Lower leg skin (tissue), 4 donors: ENCODE measurements at regions not wholly inside any gene's neighbourhood (a gene's known extent, or its start where the extent isn't known, plus 50 kb on each side); places are given as distances from the start of the nearest gene placed in this dataset.

Source experiments
- DNase-seq, 2 donors: peaks; one replicate each; pipeline ENCODE4 v3.0.0-alpha.2; 2019; ENCODE audit warnings: low spot score in 2 of 2
- H3K4me3 ChIP-seq: fragments of 200-600 bp; sonication (generic); 2 replicates; pipeline ENCODE4 v1.5.1; 2017; ENCODE audit warnings: mild to moderate bottlenecking, low read depth; ENCODE audit not compliant: poor library complexity, severe bottlenecking
- POLR2A ChIP-seq, 2 donors: fragments of 450-650 bp; IDR thresholded peaks; one replicate each; pipeline ENCODE4 v1.6.1; 2016 to 2017; ENCODE audit warnings: antibody characterized with exemption in 2 of 2, mild to moderate bottlenecking in 1 of 2, moderate library complexity in 1 of 2
- WGBS, 2 donors: methylation state at CpG; one replicate each; pipeline ENCODE4 v1.1.5; 2018; 5-methylcytosine and 5-hydroxymethylcytosine counted together
- intact Hi-C: fragments of 100-400 bp; cut with DNase I; formaldehyde crosslinking; loops from one replicate; pipeline ENCODE4 v1.15.0; 2023; ENCODE audit warnings: low total_unique reads
- TF ChIP-seq, protein P1 (sequence below), 3 donors: fragments of 450-650 bp; IDR thresholded peaks; one replicate each; pipeline ENCODE4 v1.5.1; 2016; ENCODE audit warnings: antibody characterized with exemption in 3 of 3, mild to moderate bottlenecking in 3 of 3, moderate library complexity in 2 of 3

DNA sequence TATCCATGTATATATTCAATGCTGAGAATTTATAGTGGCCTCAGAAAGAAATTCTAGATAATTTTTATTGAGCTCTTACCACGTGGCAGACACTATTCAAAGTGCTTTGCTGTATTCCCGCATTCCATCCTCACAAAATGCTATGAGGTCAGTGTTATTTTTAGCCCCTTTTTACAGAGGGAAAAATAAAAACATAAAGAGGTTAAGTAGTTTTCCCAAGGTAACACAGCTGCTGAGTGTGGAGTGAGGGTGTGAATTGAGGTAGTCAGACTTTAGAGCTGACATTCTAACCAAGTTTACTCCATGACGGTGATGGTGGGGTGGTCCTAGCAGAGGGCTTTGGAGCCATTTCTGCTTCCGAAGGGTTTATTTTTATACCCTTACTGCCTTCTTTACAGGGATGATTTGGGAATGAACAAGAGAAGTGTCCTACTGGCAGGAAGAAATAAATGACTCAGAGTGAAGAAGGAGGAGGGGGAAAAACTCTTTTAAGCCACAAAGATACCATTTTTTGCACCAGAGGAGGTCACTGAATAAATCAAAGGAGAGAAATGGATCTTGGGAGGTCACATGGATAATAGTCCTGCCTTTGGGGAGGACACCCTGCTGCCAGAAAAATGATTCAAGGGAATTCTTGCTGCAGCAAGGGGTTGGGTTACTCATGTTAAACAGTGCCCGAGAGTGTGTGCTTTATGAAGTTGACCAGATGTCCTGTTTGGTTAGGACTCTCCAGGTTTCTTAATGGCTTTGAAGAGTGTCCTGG lies 76.1 kb downstream of the HMHB1 start:
- WGBS, 2 donors = 40 to 57% methylated on average over 5 of the region's 5 CpGs
- no peak overlapping the region for H3K4me3 ChIP-seq
- TF ChIP-seq, protein P1, sequence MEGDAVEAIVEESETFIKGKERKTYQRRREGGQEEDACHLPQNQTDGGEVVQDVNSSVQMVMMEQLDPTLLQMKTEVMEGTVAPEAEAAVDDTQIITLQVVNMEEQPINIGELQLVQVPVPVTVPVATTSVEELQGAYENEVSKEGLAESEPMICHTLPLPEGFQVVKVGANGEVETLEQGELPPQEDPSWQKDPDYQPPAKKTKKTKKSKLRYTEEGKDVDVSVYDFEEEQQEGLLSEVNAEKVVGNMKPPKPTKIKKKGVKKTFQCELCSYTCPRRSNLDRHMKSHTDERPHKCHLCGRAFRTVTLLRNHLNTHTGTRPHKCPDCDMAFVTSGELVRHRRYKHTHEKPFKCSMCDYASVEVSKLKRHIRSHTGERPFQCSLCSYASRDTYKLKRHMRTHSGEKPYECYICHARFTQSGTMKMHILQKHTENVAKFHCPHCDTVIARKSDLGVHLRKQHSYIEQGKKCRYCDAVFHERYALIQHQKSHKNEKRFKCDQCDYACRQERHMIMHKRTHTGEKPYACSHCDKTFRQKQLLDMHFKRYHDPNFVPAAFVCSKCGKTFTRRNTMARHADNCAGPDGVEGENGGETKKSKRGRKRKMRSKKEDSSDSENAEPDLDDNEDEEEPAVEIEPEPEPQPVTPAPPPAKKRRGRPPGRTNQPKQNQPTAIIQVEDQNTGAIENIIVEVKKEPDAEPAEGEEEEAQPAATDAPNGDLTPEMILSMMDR (IDR thresholded peaks at IDR 0.05) = no peak
- TF ChIP-seq POLR2A (IDR thresholded peaks at IDR 0.05) = no peak
- DNase-seq = no peak
- intact Hi-C loops = no loop called here

DNA sequence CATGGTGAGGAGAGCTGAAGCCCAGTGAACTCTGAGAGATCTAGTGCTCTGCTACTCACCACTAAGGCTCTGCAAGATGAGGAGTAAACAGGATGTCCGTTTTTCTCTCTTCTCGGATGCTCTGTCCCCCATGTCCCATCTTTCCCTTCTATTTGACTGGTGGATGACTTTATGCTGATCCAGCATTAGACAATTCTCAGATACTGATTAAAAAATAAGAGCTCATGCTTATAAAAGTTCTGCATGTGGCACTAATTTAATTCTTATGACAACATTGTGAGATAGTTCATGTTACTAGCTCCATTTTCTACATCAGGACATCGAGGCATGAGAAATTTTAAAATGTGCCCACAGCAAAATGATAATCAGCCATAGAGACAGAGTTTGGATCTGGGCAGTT lies 77.0 kb downstream of the HMHB1 start:
- no peak overlapping the region for H3K4me3 ChIP-seq
- intact Hi-C loops = no loop called here
- WGBS, 2 donors = 76 to 80% methylated on average over 3 of the region's 3 CpGs
- TF ChIP-seq, protein P1 (IDR thresholded peaks at IDR 0.05) = no peak
- TF ChIP-seq POLR2A (IDR thresholded peaks at IDR 0.05) = no peak
- no peak for DNase-seq

DNA sequence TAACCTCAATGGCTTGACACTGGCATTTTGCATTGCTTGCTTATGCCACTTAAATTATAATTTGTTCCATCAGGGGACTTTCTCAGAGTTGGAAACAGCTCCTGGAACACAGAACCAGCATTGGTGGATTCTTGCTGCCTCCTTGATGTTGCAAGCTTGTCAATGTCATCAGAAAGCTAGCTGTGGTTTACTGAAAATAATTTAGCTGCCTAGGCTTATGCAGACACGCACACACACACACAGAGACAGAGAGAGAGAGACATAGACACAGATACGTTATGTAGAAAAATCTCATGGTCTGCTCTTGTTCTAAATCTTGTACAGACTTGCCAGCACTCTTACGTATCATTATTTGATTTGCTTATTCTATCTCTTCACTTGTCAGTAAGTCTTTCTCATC lies 78.0 kb downstream of the HMHB1 start:
- no peak overlapping the region for H3K4me3 ChIP-seq
- 37 to 51% methylated on average over 3 of the region's 3 CpGs for WGBS, 2 donors
- DNase-seq = no peak
- TF ChIP-seq POLR2A (IDR thresholded peaks at IDR 0.05) = no peak
- TF ChIP-seq, protein P1 (IDR thresholded peaks at IDR 0.05) = no peak
- intact Hi-C loops = no loop called here

DNA sequence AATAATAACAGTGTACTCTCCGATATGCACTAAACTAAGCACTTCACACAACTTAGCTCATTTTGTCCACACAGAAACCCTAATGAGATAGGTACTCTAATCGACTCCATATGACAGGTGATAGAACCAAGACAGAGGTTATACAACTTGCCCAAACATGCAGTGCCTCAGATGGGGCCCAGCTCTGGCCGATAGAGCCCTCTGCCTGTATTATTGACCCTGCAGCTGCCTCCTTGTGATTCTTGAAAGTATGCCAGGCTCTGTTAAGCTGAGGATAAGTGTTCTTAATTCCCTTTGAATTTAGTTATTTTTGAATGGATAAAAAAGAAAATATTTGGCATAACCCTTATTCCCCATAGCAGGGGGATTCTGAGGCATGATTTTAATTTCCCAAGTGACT lies 78.5 kb downstream of the HMHB1 start:
- DNase-seq = no peak
- TF ChIP-seq, protein P1 (IDR thresholded peaks at IDR 0.05) = no peak
- no peak for TF ChIP-seq POLR2A (IDR thresholded peaks at IDR 0.05)
- 46 to 64% methylated on average over 3 of the region's 3 CpGs for WGBS, 2 donors
- intact Hi-C loops = no loop called here
- H3K4me3 ChIP-seq = no peak overlapping the region

DNA sequence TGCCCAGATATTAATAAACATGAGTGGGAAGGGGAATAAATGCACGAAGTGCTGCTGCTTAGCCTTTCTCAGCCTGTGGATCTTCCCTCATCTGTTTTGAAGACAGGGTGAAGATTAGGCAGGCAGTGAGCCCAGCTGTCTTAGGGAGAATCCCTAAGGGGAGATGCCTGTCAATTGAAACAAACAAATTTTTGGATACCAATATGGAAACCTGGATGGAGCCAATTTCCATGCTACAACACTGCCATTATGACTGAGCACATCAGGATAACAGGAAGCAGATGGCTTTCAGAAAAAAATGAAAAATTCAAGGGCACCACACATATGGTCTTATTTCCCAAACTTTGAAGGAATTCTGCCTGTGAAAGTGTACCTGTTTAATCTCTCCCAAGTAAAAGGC lies 80.3 kb downstream of the HMHB1 start:
- TF ChIP-seq POLR2A (IDR thresholded peaks at IDR 0.05) = no peak
- TF ChIP-seq, protein P1 (IDR thresholded peaks at IDR 0.05) = no peak
- intact Hi-C loops = no loop called here
- 42 to 61% methylated on average over 1 of the region's 1 CpG for WGBS, 2 donors
- H3K4me3 ChIP-seq = no peak overlapping the region
- no peak for DNase-seq

DNA sequence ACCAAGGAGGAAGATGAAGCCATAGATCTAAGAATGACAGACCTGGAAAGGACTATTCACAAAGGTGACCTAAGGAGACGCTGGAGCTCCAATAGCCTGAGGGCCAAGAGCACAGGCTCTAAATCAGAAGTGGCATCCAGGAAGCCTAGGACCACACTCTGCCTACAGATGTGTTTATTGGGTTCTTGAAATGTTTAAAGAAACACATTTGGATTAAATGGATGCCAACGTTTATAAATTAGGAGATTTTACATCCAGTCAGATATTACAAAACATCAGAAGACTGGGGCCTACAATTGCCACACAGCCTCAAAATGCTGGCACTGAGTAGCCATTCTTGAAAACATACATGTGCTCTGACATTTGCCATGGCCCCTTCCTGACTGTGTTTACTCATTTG lies 80.9 kb downstream of the HMHB1 start:
- H3K4me3 ChIP-seq = no peak overlapping the region
- TF ChIP-seq, protein P1 (IDR thresholded peaks at IDR 0.05) = no peak
- no peak for TF ChIP-seq POLR2A (IDR thresholded peaks at IDR 0.05)
- intact Hi-C loops = no loop called here
- no peak for DNase-seq
- 50 to 52% methylated on average over 2 of the region's 2 CpGs for WGBS, 2 donors
